ENCODE measurements at regions not wholly inside any gene's neighbourhood (a gene's known extent, or its start where the extent isn't known, plus 50 kb on each side); places are given as distances from the start of the nearest gene placed in this dataset.

DNA sequence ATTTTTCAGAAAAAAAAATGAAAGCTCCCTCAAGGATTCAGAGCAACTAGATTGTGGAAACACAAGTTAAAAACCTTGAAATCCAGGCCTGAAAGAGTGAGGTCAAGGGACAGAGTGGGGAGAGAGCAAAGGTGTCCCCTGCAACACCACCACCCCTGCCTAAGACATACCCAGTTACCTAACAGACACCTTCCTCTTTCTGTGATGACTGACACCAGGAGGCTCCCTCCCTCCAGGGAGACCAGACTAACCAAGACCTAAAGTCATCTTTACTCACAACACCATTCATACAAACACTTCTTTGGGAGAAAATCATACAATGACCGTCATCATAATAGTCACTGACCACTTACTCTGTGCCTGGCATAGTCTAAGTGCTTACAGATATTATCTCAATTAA is 151.8 kb upstream of the NABP1 start:
- no peak overlapping the region for H3K27ac Mint-ChIP-seq

DNA sequence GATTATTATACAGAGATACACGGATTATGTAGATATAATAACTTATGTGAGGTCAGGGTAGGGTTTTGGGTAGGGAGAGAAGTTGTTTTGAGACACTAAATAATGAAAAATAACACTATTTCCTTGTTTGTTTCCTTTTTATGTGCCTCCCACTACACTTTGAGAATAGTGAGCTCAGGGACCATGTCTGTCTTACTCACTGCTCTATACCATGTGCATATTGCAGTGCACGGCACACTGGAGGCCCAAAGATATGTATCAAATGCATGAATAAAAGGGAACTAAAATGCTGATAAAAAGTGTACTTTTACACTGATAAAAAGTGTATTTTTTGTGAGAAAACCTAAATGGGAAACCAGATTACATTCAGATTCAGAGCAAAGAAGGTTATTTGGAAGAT is 151.4 kb upstream of the NABP1 start:
- no peaks in the 10 kb centered on the region for H3K4me1 Mint-ChIP-seq
- no peaks in the 10 kb centered on the region for H3K27me3 Mint-ChIP-seq
- CTCF ChIA-PET: interaction anchor here (0.6 to 1.6 kb wide), 2 partner anchors 13 to 660 kb away, joined by 3 to 4 read pairs; no protein-coding TSS in a partner anchor
- no peak overlapping the region for H3K4me3 Mint-ChIP-seq
- DNase-seq (no peak), ATAC-seq (no peak)
- H3K9me3 Mint-ChIP-seq (ENCODE audit: low read depth): no peaks in the 10 kb centered on the region
- H3K36me3 Mint-ChIP-seq: no peaks in the 10 kb centered on the region
- H3K27ac Mint-ChIP-seq: no peak overlapping the region

More for the DNA sequence above, 151.8 kb upstream of the NABP1 start:
- DNase-seq (no peak), ATAC-seq (no peak)
- H3K4me1 Mint-ChIP-seq: no peaks in the 10 kb centered on the region
- H3K4me3 Mint-ChIP-seq: no peak overlapping the region
- no peaks in the 10 kb centered on the region for H3K27me3 Mint-ChIP-seq
- CTCF ChIA-PET: interaction anchor here (0.6 to 2.7 kb wide), 3 partner anchors 13 to 660 kb away, joined by 3 to 10 read pairs (median 4); no protein-coding TSS in a partner anchor
- no peaks in the 10 kb centered on the region for H3K36me3 Mint-ChIP-seq
- no peaks in the 10 kb centered on the region for H3K9me3 Mint-ChIP-seq (ENCODE audit: low read depth)

DNA sequence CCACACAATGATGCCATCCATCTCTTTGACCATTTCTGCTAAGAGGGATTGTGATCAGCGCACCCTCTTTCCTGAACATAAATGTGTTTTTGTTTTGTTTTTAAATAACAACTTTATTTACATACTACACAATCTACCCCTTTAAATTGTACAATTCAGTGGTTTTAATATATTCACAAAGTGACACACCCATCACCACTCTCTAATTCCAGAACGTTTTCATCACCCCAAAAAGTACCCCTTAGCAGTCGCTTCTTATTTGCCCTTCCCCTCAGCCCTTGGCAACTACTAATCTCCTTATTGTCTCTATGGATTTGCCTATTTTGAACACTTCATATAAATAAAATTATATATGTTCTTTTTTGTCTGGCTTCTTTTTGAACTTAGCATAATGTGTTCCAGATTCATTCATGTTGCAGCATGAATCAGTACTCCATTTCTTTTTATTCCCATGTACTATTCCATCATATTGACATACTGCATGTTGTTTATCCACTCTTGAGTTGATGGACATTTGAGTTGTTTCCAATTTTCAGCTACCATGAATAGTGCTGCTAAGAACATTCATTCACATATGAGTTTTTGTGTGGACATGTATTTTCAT is 150.9 kb upstream of the NABP1 start:
- Mint-ChIP-seq H3K4me1 (no peaks in the 10 kb centered on the region), H3K27me3 (no peaks in the 10 kb centered on the region), H3K4me3 (no peak overlapping the region), H3K9me3 (ENCODE audit: low read depth) (no peaks in the 10 kb centered on the region), H3K27ac (no peak overlapping the region), H3K36me3 (no peaks in the 10 kb centered on the region)
- no peak for DNase-seq
- ATAC-seq: no peak
- CTCF ChIA-PET: no interaction called here

DNA sequence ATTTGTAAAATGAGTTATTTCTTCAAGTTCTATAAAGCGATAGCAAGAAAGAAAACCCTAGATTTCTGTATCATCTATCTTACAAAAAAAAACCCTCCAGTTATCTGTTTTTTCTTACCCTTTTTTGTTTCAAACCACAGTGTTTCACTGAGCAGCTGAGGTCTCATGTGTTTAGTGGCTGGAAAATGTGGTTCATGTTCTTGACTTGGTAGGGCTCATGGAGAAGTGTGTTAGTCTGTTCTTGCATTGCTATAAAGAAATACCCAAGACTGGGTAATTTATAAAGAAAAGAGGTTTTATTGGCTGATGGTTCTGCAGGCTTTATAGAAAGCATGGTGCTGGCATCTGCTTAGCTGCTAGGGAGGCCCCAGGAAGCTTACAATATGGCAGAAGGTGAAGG is 147.3 kb upstream of the NABP1 start:
- Mint-ChIP-seq H3K27ac (no peak overlapping the region), H3K36me3 (no peaks in the 10 kb centered on the region), H3K27me3 (no peaks in the 10 kb centered on the region), H3K4me1 (no peaks in the 10 kb centered on the region), H3K4me3 (no peak overlapping the region), H3K9me3 (ENCODE audit: low read depth) (no peaks in the 10 kb centered on the region)
- CTCF ChIA-PET: interaction anchor here (0.9 to 2.4 kb wide), 3 partner anchors 9 to 632 kb away, joined by 3 to 9 read pairs (median 4); no protein-coding TSS in a partner anchor
- ATAC-seq: no peak
- no peak for DNase-seq

DNA sequence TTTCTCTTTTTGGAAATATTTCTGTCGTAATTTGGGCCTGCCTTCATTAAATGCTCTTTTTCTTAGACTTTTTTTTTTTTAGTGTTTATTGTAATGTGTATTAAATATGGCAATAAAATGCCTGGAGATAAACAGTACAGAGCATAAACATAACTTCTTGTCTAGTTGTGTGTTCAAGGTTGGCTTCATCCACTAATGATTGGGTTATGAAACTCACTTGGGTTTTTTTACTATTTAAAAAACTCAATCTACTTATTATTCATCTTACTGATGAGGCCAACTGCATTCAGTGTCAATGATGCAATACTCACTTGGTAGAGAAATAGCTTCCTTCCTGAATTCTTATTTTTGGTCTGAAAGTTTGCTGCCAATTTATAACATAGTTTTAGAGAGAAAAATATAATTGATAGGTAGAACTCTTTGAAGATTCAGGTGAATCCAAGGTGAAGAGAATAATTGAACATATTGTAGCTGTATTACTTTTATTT is 144.2 kb upstream of the NABP1 start:
- no peak for DNase-seq
- no peak for ATAC-seq
- no peaks in the 10 kb centered on the region for H3K9me3 Mint-ChIP-seq (ENCODE audit: low read depth)
- CTCF ChIA-PET: interaction anchor here (1.0 kb wide), 1 partner anchor 12 kb away, joined by 3 read pairs; no protein-coding TSS in a partner anchor
- no peak overlapping the region for H3K27ac Mint-ChIP-seq
- no peak overlapping the region for H3K4me3 Mint-ChIP-seq
- H3K36me3 Mint-ChIP-seq: no peaks in the 10 kb centered on the region
- H3K4me1 Mint-ChIP-seq: no peaks in the 10 kb centered on the region
- no peaks in the 10 kb centered on the region for H3K27me3 Mint-ChIP-seq

DNA sequence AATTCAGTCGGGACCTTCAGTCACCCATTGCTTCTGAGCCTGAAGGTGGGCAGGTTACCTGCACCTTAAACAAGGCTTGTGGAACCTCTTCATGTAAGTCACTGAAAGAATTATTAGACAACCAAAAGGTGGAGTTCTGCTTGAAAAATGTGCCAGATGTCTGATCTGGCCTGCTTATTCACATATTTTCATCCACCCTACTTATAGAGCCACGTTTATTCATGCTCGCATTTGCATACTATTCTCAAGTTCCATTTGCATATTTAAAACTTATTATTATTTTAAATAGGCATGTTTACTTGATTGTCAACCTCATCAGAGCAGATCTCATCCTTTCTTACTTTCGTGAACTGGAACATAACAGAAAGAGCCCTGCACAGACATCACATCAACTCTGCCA is 140.0 kb upstream of the NABP1 start:
- CTCF ChIA-PET: interaction anchor here (1.0 to 3.6 kb wide), 4 partner anchors 14 to 624 kb away, joined by 3 to 33 read pairs (median 6); no protein-coding TSS in a partner anchor
- Mint-ChIP-seq H3K27me3 (peaks cover 7% of the 10 kb centered on the region), H3K9me3 (ENCODE audit: low read depth) (no peaks in the 10 kb centered on the region), H3K27ac (no peak overlapping the region), H3K4me3 (no peak overlapping the region), H3K36me3 (no peaks in the 10 kb centered on the region), H3K4me1 (no peaks in the 10 kb centered on the region)
- ATAC-seq: no peak
- no peak for DNase-seq

DNA sequence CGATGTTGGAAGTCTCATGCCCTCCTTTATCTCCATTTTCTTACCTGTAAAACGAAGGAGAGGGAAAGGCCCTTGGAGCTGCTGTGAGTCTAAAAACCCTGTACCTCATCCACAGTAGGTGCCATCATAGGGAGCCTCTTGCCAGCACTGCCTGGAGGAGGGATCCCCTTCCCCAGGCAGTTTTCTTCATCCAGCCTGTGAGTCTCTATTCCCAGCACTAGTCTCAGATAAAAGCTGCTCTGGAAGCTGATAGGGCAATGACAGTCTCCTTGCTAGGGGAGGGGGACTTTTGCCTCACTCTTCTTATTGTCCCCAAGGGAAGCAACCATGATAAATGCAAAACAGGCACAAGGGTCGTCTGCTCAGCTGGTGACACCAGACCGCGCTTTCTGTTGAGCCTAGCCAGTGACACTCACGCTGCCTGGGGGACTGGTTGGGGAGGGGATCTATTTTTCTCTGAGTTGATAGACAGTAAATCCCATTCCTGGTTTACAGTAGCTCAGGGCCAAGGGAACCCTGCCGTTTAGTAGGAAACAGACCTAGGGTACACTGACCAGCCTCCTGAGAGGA is 139.5 kb upstream of the NABP1 start:
- no peaks in the 10 kb centered on the region for H3K36me3 Mint-ChIP-seq
- peaks cover 7% of the 10 kb centered on the region for H3K27me3 Mint-ChIP-seq
- DNase-seq (no peak), ATAC-seq (no peak)
- CTCF ChIA-PET: interaction anchor here (1.0 to 3.6 kb wide), 10 partner anchors 8 to 624 kb away, joined by 3 to 33 read pairs (median 4); no protein-coding TSS in a partner anchor
- H3K9me3 Mint-ChIP-seq (ENCODE audit: low read depth): no peaks in the 10 kb centered on the region
- no peaks in the 10 kb centered on the region for H3K4me1 Mint-ChIP-seq
- no peak overlapping the region for H3K27ac Mint-ChIP-seq
- no peak overlapping the region for H3K4me3 Mint-ChIP-seq

DNA sequence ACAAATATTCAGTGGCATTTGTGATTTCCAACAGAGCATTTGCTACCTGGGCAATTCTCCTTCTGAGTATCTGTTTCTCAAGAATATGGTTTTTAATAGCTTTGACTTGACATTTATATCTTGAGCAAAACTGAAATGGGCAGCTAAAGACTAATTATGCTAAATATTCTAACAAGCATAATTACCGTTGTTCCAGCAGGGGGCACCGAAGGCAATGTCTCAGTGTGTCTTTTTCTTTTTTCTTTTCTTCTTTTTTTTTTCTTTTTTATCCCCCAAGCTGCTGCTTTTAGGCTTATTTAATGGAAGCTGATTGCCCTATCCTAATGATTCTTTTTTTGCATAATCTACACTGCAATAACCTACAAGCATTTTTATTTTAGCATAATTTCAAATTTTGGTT is 138.9 kb upstream of the NABP1 start:
- no peak for DNase-seq
- no peak for ATAC-seq
- Mint-ChIP-seq H3K27me3 (peaks cover 7% of the 10 kb centered on the region), H3K36me3 (no peaks in the 10 kb centered on the region), H3K9me3 (ENCODE audit: low read depth) (no peaks in the 10 kb centered on the region), H3K4me3 (no peak overlapping the region), H3K4me1 (no peaks in the 10 kb centered on the region), H3K27ac (no peak overlapping the region)
- CTCF ChIA-PET: interaction anchor here (1.0 to 3.6 kb wide), 12 partner anchors 8 to 624 kb away, joined by 3 to 33 read pairs (median 4); no protein-coding TSS in a partner anchor

DNA sequence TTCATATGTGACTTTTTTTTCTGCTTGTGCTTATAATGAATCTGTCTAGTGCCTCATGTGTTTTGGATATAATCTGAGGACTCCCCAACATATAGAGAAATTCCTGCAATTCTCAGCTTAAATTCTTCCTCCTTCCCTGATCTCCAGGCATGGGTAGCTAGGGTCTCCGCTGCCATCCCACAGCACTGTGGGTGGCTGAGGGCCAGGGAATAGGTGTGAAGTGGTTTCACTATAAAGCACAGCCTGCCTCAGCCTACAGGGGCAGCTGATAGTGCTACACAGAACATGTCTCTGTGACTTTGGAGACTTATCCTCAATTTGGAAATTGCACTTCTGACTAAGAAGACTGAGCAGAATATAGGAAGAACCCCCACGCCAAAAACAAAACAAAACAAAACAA is 137.3 kb upstream of the NABP1 start:
- H3K27me3 Mint-ChIP-seq: peaks cover 9% of the 10 kb centered on the region
- CTCF ChIA-PET: interaction anchor here (2.4 to 3.6 kb wide), 2 partner anchors 14 to 622 kb away, joined by 13 to 33 read pairs; no protein-coding TSS in a partner anchor
- no peak overlapping the region for H3K4me3 Mint-ChIP-seq
- no peak overlapping the region for H3K27ac Mint-ChIP-seq
- DNase-seq (no peak), ATAC-seq (no peak)
- no peaks in the 10 kb centered on the region for H3K36me3 Mint-ChIP-seq
- no peaks in the 10 kb centered on the region for H3K4me1 Mint-ChIP-seq
- H3K9me3 Mint-ChIP-seq (ENCODE audit: low read depth): no peaks in the 10 kb centered on the region

DNA sequence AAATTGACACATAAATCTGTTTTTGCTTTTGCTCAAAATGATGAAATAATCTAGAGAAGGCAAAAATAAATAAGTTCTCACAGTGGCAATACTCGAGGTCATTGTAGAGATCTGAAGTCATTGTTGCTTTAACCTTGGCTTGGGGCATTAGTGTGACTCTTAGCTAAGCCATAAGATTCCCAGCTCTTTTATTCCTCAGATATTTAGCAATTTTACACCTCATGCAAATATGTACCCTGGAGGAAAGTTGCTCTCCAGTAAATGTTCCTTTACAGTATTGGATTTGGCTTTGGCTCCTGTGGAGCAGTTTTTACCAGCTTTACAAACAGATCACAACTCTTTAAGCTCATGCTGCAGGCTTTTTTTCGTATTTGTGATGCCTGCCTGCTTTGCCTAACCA is 134.2 kb upstream of the NABP1 start:
- Mint-ChIP-seq H3K27me3 (peaks cover 9% of the 10 kb centered on the region), H3K4me1 (no peaks in the 10 kb centered on the region), H3K36me3 (no peaks in the 10 kb centered on the region), H3K4me3 (no peak overlapping the region), H3K9me3 (ENCODE audit: low read depth) (no peaks in the 10 kb centered on the region), H3K27ac (no peak overlapping the region)
- no peak for DNase-seq
- CTCF ChIA-PET: interaction anchor here (1.2 to 3.6 kb wide), 2 partner anchors 11 to 619 kb away, joined by 3 to 14 read pairs; no protein-coding TSS in a partner anchor
- no peak for ATAC-seq

DNA sequence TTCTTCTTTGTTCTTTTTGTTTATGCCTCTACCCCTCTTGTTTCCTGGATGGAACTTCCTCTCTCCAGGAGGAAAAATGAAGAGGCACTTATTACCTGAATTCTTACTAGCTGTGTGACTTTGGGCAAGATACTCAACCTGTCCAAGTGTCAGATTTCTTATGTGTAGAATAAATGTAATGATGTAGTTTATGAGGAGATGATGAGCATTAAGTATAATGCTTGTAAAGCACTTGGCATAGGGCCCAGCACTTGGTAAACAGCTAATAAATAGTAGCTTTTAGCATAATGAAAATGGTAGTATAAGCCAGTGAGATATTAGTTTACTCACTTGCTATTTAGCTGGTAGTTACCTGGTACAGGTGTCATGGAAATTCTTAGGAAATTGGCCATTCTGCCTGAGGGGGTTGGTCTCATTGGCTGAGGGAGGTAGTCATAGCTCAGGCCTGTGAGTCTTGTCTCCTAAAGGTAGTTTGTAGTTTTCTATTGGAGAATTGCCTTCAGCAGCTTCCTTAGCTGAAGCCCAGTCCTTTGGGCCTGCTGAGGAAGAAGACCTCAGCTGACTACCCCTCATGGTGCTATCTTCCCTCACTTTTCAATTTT is 133.4 kb upstream of the NABP1 start:
- Mint-ChIP-seq H3K27ac (no peak overlapping the region), H3K9me3 (ENCODE audit: low read depth) (no peaks in the 10 kb centered on the region), H3K36me3 (no peaks in the 10 kb centered on the region), H3K27me3 (peaks cover 6% of the 10 kb centered on the region), H3K4me1 (no peaks in the 10 kb centered on the region), H3K4me3 (no peak overlapping the region)
- no peak for DNase-seq
- no peak for ATAC-seq
- CTCF ChIA-PET: interaction anchor here (1.2 to 3.6 kb wide), 2 partner anchors 10 to 618 kb away, joined by 3 to 14 read pairs; no protein-coding TSS in a partner anchor

DNA sequence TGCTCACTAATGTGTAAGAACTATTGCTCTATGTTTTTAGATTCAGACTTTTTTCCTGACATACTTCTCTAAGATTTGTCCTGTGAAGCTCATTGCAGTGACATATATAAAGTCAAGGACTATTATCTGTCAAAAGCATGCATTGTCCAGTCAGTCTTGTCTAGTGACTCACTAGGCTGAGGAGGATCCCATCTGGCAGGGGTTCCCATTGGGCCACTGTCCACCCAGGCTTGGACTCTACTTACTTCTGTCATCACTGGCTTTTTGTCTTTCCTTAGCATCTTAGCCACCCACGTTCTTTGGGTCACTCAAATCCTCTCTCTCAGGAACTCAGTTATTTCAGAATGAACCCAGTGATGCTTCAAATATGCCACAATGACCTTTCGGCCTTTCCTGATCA is 132.6 kb upstream of the NABP1 start:
- CTCF ChIA-PET: interaction anchor here (3.6 kb wide), 1 partner anchor 9 kb away, joined by 14 read pairs; no protein-coding TSS in a partner anchor
- H3K27ac Mint-ChIP-seq: no peak overlapping the region
- DNase-seq (no peak), ATAC-seq (no peak)
- no peaks in the 10 kb centered on the region for H3K36me3 Mint-ChIP-seq
- H3K27me3 Mint-ChIP-seq: peaks cover 10% of the 10 kb centered on the region
- H3K4me1 Mint-ChIP-seq: no peaks in the 10 kb centered on the region
- H3K4me3 Mint-ChIP-seq: no peak overlapping the region
- no peaks in the 10 kb centered on the region for H3K9me3 Mint-ChIP-seq (ENCODE audit: low read depth)

DNA sequence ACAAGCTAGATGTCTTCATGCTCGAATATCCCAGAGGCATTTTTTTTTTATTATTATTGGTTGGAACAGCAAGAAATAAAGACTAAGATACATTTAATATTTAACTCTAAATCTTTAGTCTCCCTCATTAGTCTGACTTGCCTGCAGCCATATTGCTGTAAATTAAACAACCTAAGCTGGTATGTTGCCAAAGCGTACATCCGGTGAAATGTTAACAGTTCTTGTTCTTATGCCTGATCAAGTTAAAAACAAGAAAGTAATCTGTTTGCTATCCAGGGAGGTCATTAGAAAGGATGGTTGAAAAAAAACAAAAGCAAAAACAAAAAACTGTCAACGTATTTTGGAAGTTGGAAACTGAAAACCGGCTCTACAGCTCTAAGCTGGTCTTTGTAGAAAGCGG is 125.9 kb upstream of the NABP1 start:
- H3K36me3 Mint-ChIP-seq: no peaks in the 10 kb centered on the region
- H3K4me1 Mint-ChIP-seq: peaks cover 14% of the 10 kb centered on the region

More for the DNA sequence above, 125.9 kb upstream of the NABP1 start:
- no peak for DNase-seq
- Mint-ChIP-seq H3K27ac (no peak overlapping the region), H3K9me3 (ENCODE audit: low read depth) (no peaks in the 10 kb centered on the region), H3K4me3 (no peak overlapping the region), H3K27me3 (peaks cover 37% of the 10 kb centered on the region)
- ATAC-seq: no peak
- CTCF ChIA-PET: interaction anchor here (0.6 to 6.9 kb wide), 6 partner anchors 12 to 611 kb away, joined by 3 to 74 read pairs (median 18); no protein-coding TSS in a partner anchor
